ENCODE measurements at regions not wholly inside any gene's neighbourhood (a gene's known extent, or its start where the extent isn't known, plus 50 kb on each side); places are given as distances from the start of the nearest gene placed in this dataset.

DNA sequence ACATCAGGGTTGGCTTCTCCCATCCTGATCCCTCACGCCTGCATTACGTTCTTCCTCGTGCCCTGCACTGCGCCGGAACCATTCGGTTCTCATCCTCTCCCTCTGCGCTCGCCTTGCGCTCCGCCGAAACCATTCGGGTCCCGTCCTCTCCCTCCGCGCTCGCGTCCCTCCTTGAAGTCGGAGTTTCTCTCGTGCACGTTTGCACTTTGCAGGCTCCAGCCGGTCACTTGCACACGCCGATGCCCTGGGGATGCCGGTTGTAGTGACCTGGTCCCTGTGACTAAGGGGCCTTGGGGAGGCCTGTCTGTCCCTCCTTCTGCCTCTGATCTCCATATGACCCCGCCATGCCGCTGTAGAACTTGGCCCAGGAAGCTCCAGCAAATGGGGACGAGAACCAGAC is 265.8 kb downstream of the TEX29 start:
- H3K27ac ChIP-seq (ENCODE audit: low read depth, low read length): no peak overlapping the region
- no peak overlapping the region for H2AFZ ChIP-seq (ENCODE audit: low read length)
- H3K79me2 ChIP-seq (ENCODE audit: insufficient read depth, low read length): no peaks in the 10 kb centered on the region
- H3K27me3 ChIP-seq (ENCODE audit: insufficient read depth, low read length): no peaks in the 10 kb centered on the region
- no peak for DNase-seq (ENCODE audit: insufficient read length, low spot score, missing footprints)
- H3K4me1 ChIP-seq (ENCODE audit: insufficient read depth, low read length): no peaks in the 10 kb centered on the region
- H3K4me3 ChIP-seq (ENCODE audit: insufficient read depth, low read length): no peak overlapping the region
- no peaks in the 10 kb centered on the region for H4K20me1 ChIP-seq (ENCODE audit: insufficient read depth, low read length)
- H3K4me2 ChIP-seq (ENCODE audit: insufficient read depth, low read length): no peak overlapping the region
- H3K9me3 ChIP-seq (ENCODE audit: low read depth, low read length): no peaks in the 10 kb centered on the region
- no peak for TF ChIP-seq CTCF (IDR thresholded peaks at IDR 0.05; ENCODE audit: extremely low read depth, low read depth, low read length)
- no peaks in the 10 kb centered on the region for H3K36me3 ChIP-seq (ENCODE audit: insufficient read depth, low read length)

DNA sequence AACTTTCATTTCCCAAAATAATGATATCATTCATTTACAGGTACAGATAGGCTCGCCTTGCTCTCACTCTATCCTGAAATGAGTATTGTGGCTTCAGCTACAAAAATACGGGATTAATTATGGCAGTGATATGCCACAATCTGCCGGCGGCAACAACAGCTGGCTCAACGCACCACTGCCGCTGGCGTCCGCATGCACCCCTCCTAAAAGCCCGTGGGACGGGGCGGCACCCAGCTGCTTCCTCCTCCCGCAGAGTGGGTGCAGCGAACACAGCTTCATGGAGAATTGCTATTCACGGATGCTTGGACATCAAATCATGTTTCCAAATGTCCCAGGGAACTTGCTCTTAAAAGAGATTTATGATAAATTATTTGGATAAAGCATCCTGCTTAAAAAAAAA is 266.8 kb downstream of the TEX29 start:
- Histone ChIP-seq H3K27me3 (ENCODE audit: insufficient read depth, low read length) (no peaks in the 10 kb centered on the region), H3K79me2 (ENCODE audit: insufficient read depth, low read length) (no peaks in the 10 kb centered on the region), H3K4me1 (ENCODE audit: insufficient read depth, low read length) (no peaks in the 10 kb centered on the region), H3K4me2 (ENCODE audit: insufficient read depth, low read length) (no peak overlapping the region), H3K9me3 (ENCODE audit: low read depth, low read length) (no peaks in the 10 kb centered on the region), H3K4me3 (ENCODE audit: insufficient read depth, low read length) (no peak overlapping the region), H3K27ac (ENCODE audit: low read depth, low read length) (no peak overlapping the region), H4K20me1 (ENCODE audit: insufficient read depth, low read length) (no peaks in the 10 kb centered on the region), H2AFZ (ENCODE audit: low read length) (no peak overlapping the region), H3K36me3 (ENCODE audit: insufficient read depth, low read length) (no peaks in the 10 kb centered on the region)
- TF ChIP-seq CTCF (IDR thresholded peaks at IDR 0.05; ENCODE audit: extremely low read depth, low read depth, low read length): no peak
- no peak for DNase-seq (ENCODE audit: insufficient read length, low spot score, missing footprints)

DNA sequence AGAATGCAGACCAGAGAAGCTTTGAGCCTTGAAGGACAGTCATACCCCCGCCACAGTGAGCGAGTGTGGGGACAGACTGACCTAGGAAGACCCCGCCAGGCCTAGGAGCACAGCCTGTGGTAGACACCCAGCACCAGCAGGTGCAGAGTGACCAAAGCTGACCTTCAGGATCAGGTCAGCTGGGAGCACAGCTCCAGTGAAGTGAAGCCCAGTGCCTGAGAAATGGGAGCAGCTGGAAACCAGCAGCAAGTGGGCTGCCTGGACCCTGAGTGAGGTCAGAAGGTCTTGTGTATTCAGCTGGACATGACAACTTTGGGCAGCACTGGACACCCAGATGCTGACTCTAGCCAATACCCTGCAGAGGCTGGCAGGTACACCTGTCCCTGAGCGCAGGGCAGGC is 268.9 kb downstream of the TEX29 start:
- no peak overlapping the region for H3K27ac ChIP-seq (ENCODE audit: low read depth, low read length)
- no peaks in the 10 kb centered on the region for H3K36me3 ChIP-seq (ENCODE audit: insufficient read depth, low read length)
- no peak for TF ChIP-seq CTCF (IDR thresholded peaks at IDR 0.05; ENCODE audit: extremely low read depth, low read depth, low read length)
- no peaks in the 10 kb centered on the region for H4K20me1 ChIP-seq (ENCODE audit: insufficient read depth, low read length)
- no peak overlapping the region for H3K4me2 ChIP-seq (ENCODE audit: insufficient read depth, low read length)
- H3K4me3 ChIP-seq (ENCODE audit: insufficient read depth, low read length): no peak overlapping the region
- DNase-seq (ENCODE audit: insufficient read length, low spot score, missing footprints): no peak
- H3K9me3 ChIP-seq (ENCODE audit: low read depth, low read length): no peaks in the 10 kb centered on the region
- H3K27me3 ChIP-seq (ENCODE audit: insufficient read depth, low read length): no peaks in the 10 kb centered on the region
- H3K4me1 ChIP-seq (ENCODE audit: insufficient read depth, low read length): no peaks in the 10 kb centered on the region
- H3K79me2 ChIP-seq (ENCODE audit: insufficient read depth, low read length): no peaks in the 10 kb centered on the region
- H2AFZ ChIP-seq (ENCODE audit: low read length): no peak overlapping the region

DNA sequence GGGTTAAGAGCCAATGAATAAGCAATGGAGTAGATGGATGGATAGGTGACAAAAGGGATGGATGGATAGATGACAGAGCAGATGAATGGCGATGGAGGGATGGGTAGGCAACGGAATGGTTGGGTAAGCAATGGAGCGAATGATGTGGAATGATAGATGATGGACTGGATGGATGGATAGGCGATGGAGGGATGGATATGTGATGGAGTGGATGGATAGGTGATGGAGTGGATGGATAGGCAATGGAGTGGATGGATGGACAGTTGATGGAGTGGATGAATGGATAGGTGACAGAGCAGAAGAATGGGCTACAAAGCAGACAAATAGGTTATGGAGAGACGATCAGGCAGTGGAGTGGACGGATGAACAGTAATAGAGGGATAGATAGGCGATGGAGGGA is 269.6 kb downstream of the TEX29 start:
- no peaks in the 10 kb centered on the region for H3K9me3 ChIP-seq (ENCODE audit: low read depth, low read length)
- no peaks in the 10 kb centered on the region for H4K20me1 ChIP-seq (ENCODE audit: insufficient read depth, low read length)
- no peaks in the 10 kb centered on the region for H3K36me3 ChIP-seq (ENCODE audit: insufficient read depth, low read length)
- H3K4me2 ChIP-seq (ENCODE audit: insufficient read depth, low read length): no peak overlapping the region
- no peaks in the 10 kb centered on the region for H3K79me2 ChIP-seq (ENCODE audit: insufficient read depth, low read length)
- H3K27me3 ChIP-seq (ENCODE audit: insufficient read depth, low read length): no peaks in the 10 kb centered on the region
- no peak for DNase-seq (ENCODE audit: insufficient read length, low spot score, missing footprints)
- no peak for TF ChIP-seq CTCF (IDR thresholded peaks at IDR 0.05; ENCODE audit: extremely low read depth, low read depth, low read length)
- H2AFZ ChIP-seq (ENCODE audit: low read length): no peak overlapping the region
- no peak overlapping the region for H3K4me3 ChIP-seq (ENCODE audit: insufficient read depth, low read length)
- no peak overlapping the region for H3K27ac ChIP-seq (ENCODE audit: low read depth, low read length)
- H3K4me1 ChIP-seq (ENCODE audit: insufficient read depth, low read length): no peaks in the 10 kb centered on the region
